Thyroid gland (tissue), 4 donors: ENCODE measurements at regions not wholly inside any gene's neighbourhood (a gene's known extent, or its start where the extent isn't known, plus 50 kb on each side); places are given as distances from the start of the nearest gene placed in this dataset.

Experiments
- CTCF ChIP-seq, 6 experiments: fragments of 200-600 bp in 3 of 6; fragments of 450-650 bp in 3 of 6; sonication (generic) in 3 of 6; IDR thresholded peaks; one replicate each; pipeline ENCODE4 v1.5.1; 2016 to 2019; ENCODE audit warnings: antibody characterized with exemption in 6 of 6, mild to moderate bottlenecking in 2 of 6, inconsistent platforms in 1 of 6, moderate library complexity in 1 of 6
- POLR2A ChIP-seq, 2 donors: fragments of 450-650 bp; IDR thresholded peaks; one replicate each; pipeline ENCODE4 v1.6.1; 2017; ENCODE audit warnings: antibody characterized with exemption in 2 of 2, mild to moderate bottlenecking in 2 of 2, moderate library complexity in 1 of 2

- no peak for TF ChIP-seq CTCF (IDR thresholded peaks at IDR 0.05)
- TF ChIP-seq POLR2A (IDR thresholded peaks at IDR 0.05): no peak
These were observed 305.2 kb upstream of the IRX3 start for GRCh38 chr16:54591816-54592246.
